Neural crest cell (in vitro differentiated cells): ENCODE measurements at regions not wholly inside any gene's neighbourhood (a gene's known extent, or its start where the extent isn't known, plus 50 kb on each side); places are given as distances from the start of the nearest gene placed in this dataset.

Experiments used
- DNase-seq: peaks from one replicate; pipeline ENCODE4 v3.0.0; 2021; ENCODE audit warnings: low read depth, mixed read lengths, low spot score
- H3K27ac Mint-ChIP-seq: one replicate; pipeline ENCODE4 v1.8.0; 2021; ENCODE audit warnings: mild to moderate bottlenecking, mixed read lengths; ENCODE audit not compliant: unreplicated experiment
- H3K27me3 Mint-ChIP-seq: 2 replicates; pipeline ENCODE4 v1.8.0; 2021; ENCODE audit warnings: low read depth, mild to moderate bottlenecking, mixed read lengths
- H3K36me3 Mint-ChIP-seq: 2 replicates; pipeline ENCODE4 v1.8.0; 2021; ENCODE audit warnings: low read depth, mild to moderate bottlenecking, mixed read lengths
- H3K4me1 Mint-ChIP-seq: 2 replicates; pipeline ENCODE4 v1.8.0; 2021; ENCODE audit warnings: mixed read lengths
- H3K4me3 Mint-ChIP-seq: one replicate; pipeline ENCODE4 v1.8.0; 2021; ENCODE audit warnings: mild to moderate bottlenecking, mixed read lengths
- H3K9me3 Mint-ChIP-seq: 2 replicates; pipeline ENCODE4 v1.8.0; 2021; ENCODE audit warnings: mixed read lengths
- TF ChIP-seq, protein P1 (sequence below): fragments of 200-600 bp; sonication (generic); conservative IDR thresholded peaks from 2 replicates; pipeline ENCODE4 v1.5.0; 2021; ENCODE audit warnings: antibody characterized with exemption, mild to moderate bottlenecking

DNA sequence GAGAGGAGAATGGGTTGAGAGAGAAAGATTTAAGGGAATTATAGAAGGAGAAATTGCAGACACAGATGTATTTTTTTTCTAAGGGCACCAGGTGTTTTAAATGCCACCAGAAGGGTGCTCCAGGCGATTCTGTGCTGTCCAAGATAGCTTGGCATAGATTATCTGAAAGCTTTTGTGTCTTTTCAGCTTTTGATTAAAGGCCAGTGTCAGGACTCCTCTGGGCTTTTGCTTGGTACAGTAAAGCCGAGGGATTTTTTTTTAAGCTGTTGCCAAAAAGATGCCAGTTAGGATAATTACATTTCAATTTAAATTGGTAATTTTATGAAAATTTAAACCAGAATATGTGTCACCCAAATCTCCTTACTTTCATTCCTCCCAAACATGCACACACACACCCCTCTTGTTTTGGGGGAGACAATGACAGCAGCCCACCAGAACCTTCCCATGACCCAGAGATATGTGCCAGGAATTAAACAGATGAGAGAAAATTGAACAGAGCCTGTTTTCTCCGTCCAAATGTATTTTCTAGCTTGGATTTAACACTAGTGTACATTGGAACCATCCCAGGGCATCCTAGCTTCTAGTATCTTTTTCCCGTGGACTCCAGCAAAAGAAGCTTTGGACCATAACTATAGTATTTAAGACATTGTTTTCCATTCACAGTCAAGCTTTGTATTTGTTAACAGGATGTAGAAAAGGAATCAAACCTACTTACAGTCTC is 670.7 kb upstream of the CXADR start:
- no peak overlapping the region for H3K27ac Mint-ChIP-seq
- no peaks in the 10 kb centered on the region for H3K27me3 Mint-ChIP-seq
- no peaks in the 10 kb centered on the region for H3K9me3 Mint-ChIP-seq
- DNase-seq: no peak
- H3K36me3 Mint-ChIP-seq: no peaks in the 10 kb centered on the region
- no peak overlapping the region for H3K4me3 Mint-ChIP-seq
- TF ChIP-seq, protein P1, sequence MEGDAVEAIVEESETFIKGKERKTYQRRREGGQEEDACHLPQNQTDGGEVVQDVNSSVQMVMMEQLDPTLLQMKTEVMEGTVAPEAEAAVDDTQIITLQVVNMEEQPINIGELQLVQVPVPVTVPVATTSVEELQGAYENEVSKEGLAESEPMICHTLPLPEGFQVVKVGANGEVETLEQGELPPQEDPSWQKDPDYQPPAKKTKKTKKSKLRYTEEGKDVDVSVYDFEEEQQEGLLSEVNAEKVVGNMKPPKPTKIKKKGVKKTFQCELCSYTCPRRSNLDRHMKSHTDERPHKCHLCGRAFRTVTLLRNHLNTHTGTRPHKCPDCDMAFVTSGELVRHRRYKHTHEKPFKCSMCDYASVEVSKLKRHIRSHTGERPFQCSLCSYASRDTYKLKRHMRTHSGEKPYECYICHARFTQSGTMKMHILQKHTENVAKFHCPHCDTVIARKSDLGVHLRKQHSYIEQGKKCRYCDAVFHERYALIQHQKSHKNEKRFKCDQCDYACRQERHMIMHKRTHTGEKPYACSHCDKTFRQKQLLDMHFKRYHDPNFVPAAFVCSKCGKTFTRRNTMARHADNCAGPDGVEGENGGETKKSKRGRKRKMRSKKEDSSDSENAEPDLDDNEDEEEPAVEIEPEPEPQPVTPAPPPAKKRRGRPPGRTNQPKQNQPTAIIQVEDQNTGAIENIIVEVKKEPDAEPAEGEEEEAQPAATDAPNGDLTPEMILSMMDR: no peak
- peaks cover 7% of the 10 kb centered on the region for H3K4me1 Mint-ChIP-seq

DNA sequence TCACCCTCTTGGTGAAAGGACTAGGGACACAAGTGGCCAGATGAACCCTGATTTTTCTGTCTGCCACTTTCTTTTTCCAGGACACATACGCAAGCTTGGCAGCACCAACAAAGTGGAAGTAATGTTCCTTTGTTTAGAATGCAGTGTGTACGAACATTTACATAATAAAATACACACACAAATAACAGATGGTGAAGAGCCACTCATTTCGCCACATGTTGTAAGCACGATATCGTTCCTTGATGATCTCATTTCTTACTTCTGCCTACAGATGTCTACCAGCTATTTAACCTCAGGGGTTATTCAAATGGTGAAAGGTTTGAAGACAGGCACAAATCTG is 670.2 kb upstream of the CXADR start:
- H3K4me1 Mint-ChIP-seq: peaks cover 7% of the 10 kb centered on the region
- H3K36me3 Mint-ChIP-seq: no peaks in the 10 kb centered on the region
- TF ChIP-seq, protein P1: no peak
- H3K27me3 Mint-ChIP-seq: no peaks in the 10 kb centered on the region
- DNase-seq: no peak
- H3K4me3 Mint-ChIP-seq: no peak overlapping the region
- H3K9me3 Mint-ChIP-seq: no peaks in the 10 kb centered on the region
- H3K27ac Mint-ChIP-seq: no peak overlapping the region

DNA sequence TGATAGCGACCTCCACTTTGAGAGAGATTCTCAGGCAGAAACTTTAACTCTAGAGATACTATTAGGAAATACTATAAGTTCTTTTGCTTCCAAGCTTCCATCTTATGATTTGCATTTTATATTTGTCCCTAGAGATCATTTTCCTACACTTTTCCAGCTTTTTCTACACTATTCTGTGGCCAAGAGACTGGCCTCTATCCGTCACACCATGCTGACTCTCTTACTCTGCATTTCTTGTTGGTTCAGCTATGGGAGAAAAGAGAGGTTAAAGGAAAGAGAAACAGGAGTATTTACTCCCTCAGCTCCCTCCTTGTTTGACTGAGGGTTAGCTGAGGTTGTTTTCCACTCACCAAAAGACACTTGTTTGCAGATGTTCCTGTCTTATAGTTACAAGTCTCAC is 665.6 kb upstream of the CXADR start:
- Mint-ChIP-seq H3K4me3 (no peak overlapping the region), H3K27ac (no peak overlapping the region)

DNA sequence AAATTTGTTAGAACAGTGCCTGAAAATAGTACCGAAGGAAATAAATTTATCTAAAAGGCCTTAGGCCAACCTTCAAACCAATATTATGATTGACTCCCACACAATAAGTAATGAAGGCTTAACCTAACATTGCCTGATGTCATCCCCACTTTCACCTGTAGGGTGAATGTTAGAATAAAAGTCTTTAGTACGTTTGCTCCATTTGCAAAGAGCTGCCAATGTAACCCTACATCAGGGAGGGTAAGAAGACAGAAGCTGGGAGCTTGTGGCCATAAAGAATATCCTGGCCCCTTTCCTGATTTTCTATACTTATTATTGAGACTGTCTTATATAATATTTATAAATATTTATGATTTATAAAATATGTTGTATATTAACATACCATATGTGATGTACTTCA is 661.8 kb upstream of the CXADR start:
- DNase-seq: no peak
- no peak overlapping the region for H3K4me3 Mint-ChIP-seq
- H3K9me3 Mint-ChIP-seq: peaks cover 5% of the 10 kb centered on the region
- peaks cover 3% of the 10 kb centered on the region for H3K36me3 Mint-ChIP-seq
- no peaks in the 10 kb centered on the region for H3K27me3 Mint-ChIP-seq
- TF ChIP-seq, protein P1: peak; percentile 45
- H3K27ac Mint-ChIP-seq: no peak overlapping the region
- no peaks in the 10 kb centered on the region for H3K4me1 Mint-ChIP-seq

More for the DNA sequence above, 665.6 kb upstream of the CXADR start:
- H3K4me1 Mint-ChIP-seq: peaks cover 6% of the 10 kb centered on the region
- H3K9me3 Mint-ChIP-seq: no peaks in the 10 kb centered on the region
- no peaks in the 10 kb centered on the region for H3K27me3 Mint-ChIP-seq
- no peaks in the 10 kb centered on the region for H3K36me3 Mint-ChIP-seq
- TF ChIP-seq, protein P1: no peak
- no peak for DNase-seq

DNA sequence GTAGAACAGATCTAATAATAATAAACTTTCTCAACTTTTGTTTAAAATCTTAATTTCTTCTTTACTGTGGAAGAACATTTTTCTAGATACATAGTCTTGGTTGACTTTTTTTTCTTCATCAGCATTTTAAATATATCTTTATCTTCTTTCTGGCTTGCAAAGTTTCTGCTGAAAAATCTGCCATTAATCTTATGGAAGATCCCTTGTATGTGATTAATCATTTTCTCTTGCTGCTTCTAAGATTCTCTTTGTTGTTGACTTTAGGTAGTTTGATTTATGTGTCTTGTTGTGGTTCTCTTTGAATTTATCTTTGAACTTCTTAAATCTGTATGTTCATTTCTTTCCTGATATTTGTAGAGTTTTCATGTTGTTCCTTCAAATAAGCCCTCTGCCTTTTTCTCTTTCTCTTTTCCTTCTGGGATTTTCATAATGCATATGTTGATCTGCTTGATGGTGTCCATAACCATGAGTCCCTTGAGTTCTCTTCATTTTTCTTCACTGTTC is 657.6 kb upstream of the CXADR start:
- Mint-ChIP-seq H3K4me3 (no peak overlapping the region), H3K9me3 (peaks cover 10% of the 10 kb centered on the region), H3K27me3 (no peaks in the 10 kb centered on the region), H3K36me3 (peaks cover 5% of the 10 kb centered on the region), H3K27ac (no peak overlapping the region), H3K4me1 (no peaks in the 10 kb centered on the region)
- no peak for DNase-seq
- TF ChIP-seq, protein P1: no peak
